Panc1 (cell line): ENCODE measurements at regions not wholly inside any gene's neighbourhood (a gene's known extent, or its start where the extent isn't known, plus 50 kb on each side); places are given as distances from the start of the nearest gene placed in this dataset.

Experiments used
- ATAC-seq: fragments of 200-7000 bp; cut with Tn5 transposase; 2 replicates; pipeline ENCODE4 v1.9.1; 2020; ENCODE audit warnings: mild to moderate bottlenecking, moderate library complexity
- BruUV-seq: library from RNA; stranded (reverse); fragments of 400-500 nt; replicated peaks from 2 replicates; lab custom pipeline; 2021; lab: Mats Ljungman, UMichigan
- CTCF ChIA-PET: fragments of 300-600 bp; sonication (Branson Sonifier 250); formaldehyde crosslinking; loops from one replicate; lab custom pipeline; 2022; ENCODE audit warnings: antibody characterized with exemption; lab: Charles Lee
- POLR2A ChIA-PET: fragments of 300-600 bp; sonication (Branson Sonifier 250); formaldehyde crosslinking; loops from one replicate; lab custom pipeline; 2022; ENCODE audit warnings: antibody characterized with exemption; lab: Charles Lee
- DNase-seq: peaks from one replicate; pipeline ENCODE4 v3.0.0-alpha.2; 2010; ENCODE audit warnings: low read depth, low spot score
- H3K27ac ChIP-seq: 2 replicates; pipeline ENCODE4 v1.5.1; 2011; ENCODE audit warnings: mild to moderate bottlenecking, low read length, inconsistent platforms
- H3K27me3 ChIP-seq: fragments of 200-500 bp; sonication (Bioruptor generic); 2 replicates; pipeline ENCODE4 v1.6.0; 2014; ENCODE audit warnings: low read length, inconsistent platforms; ENCODE audit not compliant: control insufficient read depth, insufficient read depth
- H3K36me3 ChIP-seq: fragments of 200-500 bp; sonication (Bioruptor generic); 2 replicates; pipeline ENCODE4 v1.5.1; 2014; ENCODE audit warnings: inconsistent platforms, mild to moderate bottlenecking, low read length, moderate library complexity; ENCODE audit not compliant: control insufficient read depth, insufficient read depth
- H3K4me1 ChIP-seq: 2 replicates; pipeline ENCODE4 v1.5.1; 2011; ENCODE audit warnings: inconsistent platforms, mild to moderate bottlenecking, low read length, moderate library complexity; ENCODE audit not compliant: control insufficient read depth, insufficient read depth
- H3K4me3 ChIP-seq, 2 experiments: 2 replicates each; pipeline ENCODE4 v1.5.1; 2011 to 2012; ENCODE audit warnings: low read depth in 2 of 2, low read length in 2 of 2, mild to moderate bottlenecking in 2 of 2, inconsistent platforms in 1 of 2, moderate library complexity in 1 of 2
- H3K9me3 ChIP-seq: fragments of 200-500 bp; sonication (Bioruptor generic); 2 replicates; pipeline ENCODE4 v1.5.1; 2014; ENCODE audit warnings: low read depth, mild to moderate bottlenecking, inconsistent platforms, low read length, moderate library complexity; ENCODE audit not compliant: control insufficient read depth, insufficient read depth
- POLR2AphosphoS5 ChIP-seq: IDR thresholded peaks from 2 replicates; pipeline ENCODE4 v1.6.1; 2012; ENCODE audit warnings: mild to moderate bottlenecking, low read depth, low read length, moderate library complexity
- SIN3A ChIP-seq: IDR thresholded peaks from 2 replicates; pipeline ENCODE4 v1.6.1; 2012; ENCODE audit warnings: low read depth, mild to moderate bottlenecking, low read length, moderate library complexity, borderline replicate concordance; ENCODE audit not compliant: insufficient read depth
- TCF7L2 ChIP-seq: IDR thresholded peaks from 2 replicates; pipeline ENCODE4 v1.6.1; 2011; ENCODE audit warnings: mild to moderate bottlenecking, low read depth, low read length, inconsistent platforms
- in situ Hi-C: cut with HindIII; loops from 2 replicates; pipeline ENCODE4 v1.10.0; 2016; ENCODE audit warnings: low sequenced_read_pairs, low pct_unique_long_range_greater_than_20kb
- intact Hi-C: fragments of 100-400 bp; cut with micrococcal nuclease; formaldehyde crosslinking; loops from one replicate; pipeline ENCODE4 v1.10.0; 2022; ENCODE audit not compliant: unreplicated experiment
- TF ChIP-seq, protein P1 (sequence below): fragments of 450-650 bp; IDR thresholded peaks from 2 replicates; pipeline ENCODE4 v1.5.1; 2017; ENCODE audit warnings: mild to moderate bottlenecking
- TF ChIP-seq, protein P2 (sequence below), 2 experiments: IDR thresholded peaks; 2 replicates each; pipeline ENCODE4 v1.6.1; 2011 to 2012; ENCODE audit warnings: low read depth in 2 of 2, control low read depth in 1 of 2, low read length in 1 of 2, mild to moderate bottlenecking in 1 of 2, moderate library complexity in 1 of 2; ENCODE audit not compliant: insufficient read depth in 1 of 2

DNA sequence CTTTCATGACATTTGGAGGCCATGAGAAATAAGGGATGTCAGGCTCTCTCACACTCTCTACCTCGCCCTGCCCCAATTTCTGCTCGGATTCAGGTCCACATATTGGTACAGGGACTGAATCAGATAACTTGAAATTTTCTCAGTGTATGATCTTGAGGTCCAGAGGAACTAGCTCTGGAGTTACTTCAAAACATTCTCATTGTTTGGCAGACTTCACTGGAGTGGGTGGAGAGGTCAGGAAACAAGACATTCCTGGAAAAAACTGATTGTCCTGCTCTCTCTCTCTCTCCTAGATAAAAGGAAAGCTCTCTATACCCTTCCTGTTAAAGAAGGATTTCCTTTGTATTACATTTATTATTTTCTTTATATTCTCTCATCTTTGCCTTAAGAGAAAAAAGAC lies 428.1 kb upstream of the DACH1 start:
- BruUV-seq, result no TSS peak
- CTCF ChIA-PET, result no interaction called here

DNA sequence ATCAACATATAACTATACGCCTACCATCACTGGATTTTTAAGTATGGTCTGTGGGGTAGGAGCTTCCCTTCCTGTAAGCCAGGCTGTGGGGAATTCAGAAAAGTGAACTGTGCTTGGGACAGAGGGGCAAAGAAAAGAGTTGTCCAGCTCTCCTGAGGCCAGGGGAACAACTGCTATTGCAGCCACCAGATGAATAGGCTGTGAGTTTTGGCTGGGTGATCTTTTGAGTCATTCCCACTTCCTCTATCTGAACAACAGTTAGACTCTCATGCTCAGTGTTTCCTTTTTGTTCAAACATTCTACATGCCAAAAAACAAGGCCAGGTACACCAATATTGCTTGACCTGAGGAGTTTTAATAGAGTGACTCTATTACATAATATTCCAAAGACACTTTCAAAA lies 426.2 kb upstream of the DACH1 start:
- no TSS peak for BruUV-seq
- CTCF ChIA-PET, result no interaction called here
- Histone ChIP-seq H3K4me3 (no peak overlapping the region), H3K9me3 (no peaks in the 10 kb centered on the region), H3K4me1 (no peaks in the 10 kb centered on the region), H3K27ac (no peak overlapping the region), H3K27me3 (no peaks in the 10 kb centered on the region), H3K36me3 (no peaks in the 10 kb centered on the region)
- intact Hi-C loops (no loop called here), in situ Hi-C loops (no loop called here)
- TF ChIP-seq, protein P1, sequence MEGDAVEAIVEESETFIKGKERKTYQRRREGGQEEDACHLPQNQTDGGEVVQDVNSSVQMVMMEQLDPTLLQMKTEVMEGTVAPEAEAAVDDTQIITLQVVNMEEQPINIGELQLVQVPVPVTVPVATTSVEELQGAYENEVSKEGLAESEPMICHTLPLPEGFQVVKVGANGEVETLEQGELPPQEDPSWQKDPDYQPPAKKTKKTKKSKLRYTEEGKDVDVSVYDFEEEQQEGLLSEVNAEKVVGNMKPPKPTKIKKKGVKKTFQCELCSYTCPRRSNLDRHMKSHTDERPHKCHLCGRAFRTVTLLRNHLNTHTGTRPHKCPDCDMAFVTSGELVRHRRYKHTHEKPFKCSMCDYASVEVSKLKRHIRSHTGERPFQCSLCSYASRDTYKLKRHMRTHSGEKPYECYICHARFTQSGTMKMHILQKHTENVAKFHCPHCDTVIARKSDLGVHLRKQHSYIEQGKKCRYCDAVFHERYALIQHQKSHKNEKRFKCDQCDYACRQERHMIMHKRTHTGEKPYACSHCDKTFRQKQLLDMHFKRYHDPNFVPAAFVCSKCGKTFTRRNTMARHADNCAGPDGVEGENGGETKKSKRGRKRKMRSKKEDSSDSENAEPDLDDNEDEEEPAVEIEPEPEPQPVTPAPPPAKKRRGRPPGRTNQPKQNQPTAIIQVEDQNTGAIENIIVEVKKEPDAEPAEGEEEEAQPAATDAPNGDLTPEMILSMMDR, result no peak
- TF ChIP-seq POLR2AphosphoS5, result no peak
- no peak for TF ChIP-seq TCF7L2
- no peak for TF ChIP-seq SIN3A
- TF ChIP-seq, protein P2, sequence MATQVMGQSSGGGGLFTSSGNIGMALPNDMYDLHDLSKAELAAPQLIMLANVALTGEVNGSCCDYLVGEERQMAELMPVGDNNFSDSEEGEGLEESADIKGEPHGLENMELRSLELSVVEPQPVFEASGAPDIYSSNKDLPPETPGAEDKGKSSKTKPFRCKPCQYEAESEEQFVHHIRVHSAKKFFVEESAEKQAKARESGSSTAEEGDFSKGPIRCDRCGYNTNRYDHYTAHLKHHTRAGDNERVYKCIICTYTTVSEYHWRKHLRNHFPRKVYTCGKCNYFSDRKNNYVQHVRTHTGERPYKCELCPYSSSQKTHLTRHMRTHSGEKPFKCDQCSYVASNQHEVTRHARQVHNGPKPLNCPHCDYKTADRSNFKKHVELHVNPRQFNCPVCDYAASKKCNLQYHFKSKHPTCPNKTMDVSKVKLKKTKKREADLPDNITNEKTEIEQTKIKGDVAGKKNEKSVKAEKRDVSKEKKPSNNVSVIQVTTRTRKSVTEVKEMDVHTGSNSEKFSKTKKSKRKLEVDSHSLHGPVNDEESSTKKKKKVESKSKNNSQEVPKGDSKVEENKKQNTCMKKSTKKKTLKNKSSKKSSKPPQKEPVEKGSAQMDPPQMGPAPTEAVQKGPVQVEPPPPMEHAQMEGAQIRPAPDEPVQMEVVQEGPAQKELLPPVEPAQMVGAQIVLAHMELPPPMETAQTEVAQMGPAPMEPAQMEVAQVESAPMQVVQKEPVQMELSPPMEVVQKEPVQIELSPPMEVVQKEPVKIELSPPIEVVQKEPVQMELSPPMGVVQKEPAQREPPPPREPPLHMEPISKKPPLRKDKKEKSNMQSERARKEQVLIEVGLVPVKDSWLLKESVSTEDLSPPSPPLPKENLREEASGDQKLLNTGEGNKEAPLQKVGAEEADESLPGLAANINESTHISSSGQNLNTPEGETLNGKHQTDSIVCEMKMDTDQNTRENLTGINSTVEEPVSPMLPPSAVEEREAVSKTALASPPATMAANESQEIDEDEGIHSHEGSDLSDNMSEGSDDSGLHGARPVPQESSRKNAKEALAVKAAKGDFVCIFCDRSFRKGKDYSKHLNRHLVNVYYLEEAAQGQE (IDR thresholded peaks at IDR 0.05; ENCODE audit: insufficient read depth in 1 of 2, low read depth in 2 of 2, low read length in 1 of 2), result no peak
- no peak for ATAC-seq
- POLR2A ChIA-PET, result no interaction called here
- DNase-seq, result no peak

More for the DNA sequence above, 428.1 kb upstream of the DACH1 start:
- no peak for ATAC-seq
- Histone ChIP-seq H3K4me1 (no peaks in the 10 kb centered on the region), H3K36me3 (no peaks in the 10 kb centered on the region), H3K27ac (no peak overlapping the region), H3K4me3 (no peak overlapping the region), H3K27me3 (no peaks in the 10 kb centered on the region), H3K9me3 (no peaks in the 10 kb centered on the region)
- intact Hi-C loops (no loop called here), in situ Hi-C loops (no loop called here)
- POLR2A ChIA-PET, result no interaction called here
- no peak for DNase-seq
- TF ChIP-seq TCF7L2 (no peak), POLR2AphosphoS5 (no peak), SIN3A (no peak)
- TF ChIP-seq, protein P1, result no peak
- TF ChIP-seq, protein P2 (IDR thresholded peaks at IDR 0.05; ENCODE audit: insufficient read depth in 1 of 2, low read depth in 2 of 2, low read length in 1 of 2), result no peak
